Panc1 (cell line): ENCODE measurements at regions not wholly inside any gene's neighbourhood (a gene's known extent, or its start where the extent isn't known, plus 50 kb on each side); places are given as distances from the start of the nearest gene placed in this dataset.

Experiments used
- ATAC-seq: fragments of 200-7000 bp; cut with Tn5 transposase; 2 replicates; pipeline ENCODE4 v1.9.1; 2020; ENCODE audit warnings: mild to moderate bottlenecking, moderate library complexity
- BruUV-seq: library from RNA; stranded (reverse); fragments of 400-500 nt; replicated peaks from 2 replicates; lab custom pipeline; 2021; lab: Mats Ljungman, UMichigan
- CTCF ChIA-PET: fragments of 300-600 bp; sonication (Branson Sonifier 250); formaldehyde crosslinking; loops from one replicate; lab custom pipeline; 2022; ENCODE audit warnings: antibody characterized with exemption; lab: Charles Lee
- POLR2A ChIA-PET: fragments of 300-600 bp; sonication (Branson Sonifier 250); formaldehyde crosslinking; loops from one replicate; lab custom pipeline; 2022; ENCODE audit warnings: antibody characterized with exemption; lab: Charles Lee
- DNase-seq: peaks from one replicate; pipeline ENCODE4 v3.0.0-alpha.2; 2010; ENCODE audit warnings: low read depth, low spot score
- H3K27ac ChIP-seq: 2 replicates; pipeline ENCODE4 v1.5.1; 2011; ENCODE audit warnings: mild to moderate bottlenecking, low read length, inconsistent platforms
- H3K27me3 ChIP-seq: fragments of 200-500 bp; sonication (Bioruptor generic); 2 replicates; pipeline ENCODE4 v1.6.0; 2014; ENCODE audit warnings: low read length, inconsistent platforms; ENCODE audit not compliant: control insufficient read depth, insufficient read depth
- H3K36me3 ChIP-seq: fragments of 200-500 bp; sonication (Bioruptor generic); 2 replicates; pipeline ENCODE4 v1.5.1; 2014; ENCODE audit warnings: inconsistent platforms, mild to moderate bottlenecking, low read length, moderate library complexity; ENCODE audit not compliant: control insufficient read depth, insufficient read depth
- H3K4me1 ChIP-seq: 2 replicates; pipeline ENCODE4 v1.5.1; 2011; ENCODE audit warnings: inconsistent platforms, mild to moderate bottlenecking, low read length, moderate library complexity; ENCODE audit not compliant: control insufficient read depth, insufficient read depth
- H3K4me3 ChIP-seq, 2 experiments: 2 replicates each; pipeline ENCODE4 v1.5.1; 2011 to 2012; ENCODE audit warnings: low read depth in 2 of 2, low read length in 2 of 2, mild to moderate bottlenecking in 2 of 2, inconsistent platforms in 1 of 2, moderate library complexity in 1 of 2
- H3K9me3 ChIP-seq: fragments of 200-500 bp; sonication (Bioruptor generic); 2 replicates; pipeline ENCODE4 v1.5.1; 2014; ENCODE audit warnings: low read depth, mild to moderate bottlenecking, inconsistent platforms, low read length, moderate library complexity; ENCODE audit not compliant: control insufficient read depth, insufficient read depth
- POLR2AphosphoS5 ChIP-seq: IDR thresholded peaks from 2 replicates; pipeline ENCODE4 v1.6.1; 2012; ENCODE audit warnings: mild to moderate bottlenecking, low read depth, low read length, moderate library complexity
- SIN3A ChIP-seq: IDR thresholded peaks from 2 replicates; pipeline ENCODE4 v1.6.1; 2012; ENCODE audit warnings: low read depth, mild to moderate bottlenecking, low read length, moderate library complexity, borderline replicate concordance; ENCODE audit not compliant: insufficient read depth
- TCF7L2 ChIP-seq: IDR thresholded peaks from 2 replicates; pipeline ENCODE4 v1.6.1; 2011; ENCODE audit warnings: mild to moderate bottlenecking, low read depth, low read length, inconsistent platforms
- in situ Hi-C: cut with HindIII; loops from 2 replicates; pipeline ENCODE4 v1.10.0; 2016; ENCODE audit warnings: low sequenced_read_pairs, low pct_unique_long_range_greater_than_20kb
- intact Hi-C: fragments of 100-400 bp; cut with micrococcal nuclease; formaldehyde crosslinking; loops from one replicate; pipeline ENCODE4 v1.10.0; 2022; ENCODE audit not compliant: unreplicated experiment
- TF ChIP-seq, protein P1 (sequence below): fragments of 450-650 bp; IDR thresholded peaks from 2 replicates; pipeline ENCODE4 v1.5.1; 2017; ENCODE audit warnings: mild to moderate bottlenecking
- TF ChIP-seq, protein P2 (sequence below), 2 experiments: IDR thresholded peaks; 2 replicates each; pipeline ENCODE4 v1.6.1; 2011 to 2012; ENCODE audit warnings: low read depth in 2 of 2, control low read depth in 1 of 2, low read length in 1 of 2, mild to moderate bottlenecking in 1 of 2, moderate library complexity in 1 of 2; ENCODE audit not compliant: insufficient read depth in 1 of 2

DNA sequence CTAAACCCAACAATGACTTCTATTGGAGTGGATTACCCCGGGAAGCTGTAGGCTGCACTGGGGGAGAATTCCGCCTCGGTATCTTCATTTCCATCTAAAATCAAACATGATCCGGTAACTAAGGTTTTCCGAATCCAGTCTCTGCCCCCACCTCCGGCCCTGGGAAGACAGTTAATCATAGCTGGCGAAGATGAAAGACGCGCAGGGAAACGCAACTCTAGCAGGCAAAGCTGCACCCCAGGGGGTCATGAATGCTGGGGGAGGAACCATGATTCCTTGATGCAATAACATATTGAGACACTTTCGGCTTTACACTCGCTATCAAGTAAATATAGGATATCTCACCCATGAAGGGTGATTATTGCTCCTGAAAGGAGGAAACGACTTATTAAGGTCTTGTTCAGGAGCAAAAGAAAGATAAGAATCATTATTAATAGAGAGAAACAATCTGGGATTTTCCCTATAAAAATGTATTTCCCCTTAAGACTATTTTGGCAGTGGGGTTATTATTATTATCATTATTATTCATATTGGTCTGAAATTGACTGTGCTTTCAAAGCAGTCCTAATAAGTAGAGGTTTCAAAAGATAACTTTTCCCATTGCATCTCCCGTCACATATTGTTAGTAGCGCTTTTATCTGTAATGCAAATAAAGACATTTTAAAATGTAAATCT is 614.9 kb downstream of the VRK1 start:
- Histone ChIP-seq H3K27ac (no peak overlapping the region), H3K4me1 (no peaks in the 10 kb centered on the region), H3K9me3 (no peaks in the 10 kb centered on the region), H3K4me3 (no peak overlapping the region), H3K36me3 (no peaks in the 10 kb centered on the region), H3K27me3 (no peaks in the 10 kb centered on the region)
- no peak for DNase-seq
- no peak for ATAC-seq
- in situ Hi-C loops (no loop called here), intact Hi-C loops (no loop called here)
- no TSS peak for BruUV-seq
- POLR2A ChIA-PET = no interaction called here
- CTCF ChIA-PET = no interaction called here
- TF ChIP-seq SIN3A = no peak
- TF ChIP-seq POLR2AphosphoS5 = no peak
- TF ChIP-seq, protein P1, sequence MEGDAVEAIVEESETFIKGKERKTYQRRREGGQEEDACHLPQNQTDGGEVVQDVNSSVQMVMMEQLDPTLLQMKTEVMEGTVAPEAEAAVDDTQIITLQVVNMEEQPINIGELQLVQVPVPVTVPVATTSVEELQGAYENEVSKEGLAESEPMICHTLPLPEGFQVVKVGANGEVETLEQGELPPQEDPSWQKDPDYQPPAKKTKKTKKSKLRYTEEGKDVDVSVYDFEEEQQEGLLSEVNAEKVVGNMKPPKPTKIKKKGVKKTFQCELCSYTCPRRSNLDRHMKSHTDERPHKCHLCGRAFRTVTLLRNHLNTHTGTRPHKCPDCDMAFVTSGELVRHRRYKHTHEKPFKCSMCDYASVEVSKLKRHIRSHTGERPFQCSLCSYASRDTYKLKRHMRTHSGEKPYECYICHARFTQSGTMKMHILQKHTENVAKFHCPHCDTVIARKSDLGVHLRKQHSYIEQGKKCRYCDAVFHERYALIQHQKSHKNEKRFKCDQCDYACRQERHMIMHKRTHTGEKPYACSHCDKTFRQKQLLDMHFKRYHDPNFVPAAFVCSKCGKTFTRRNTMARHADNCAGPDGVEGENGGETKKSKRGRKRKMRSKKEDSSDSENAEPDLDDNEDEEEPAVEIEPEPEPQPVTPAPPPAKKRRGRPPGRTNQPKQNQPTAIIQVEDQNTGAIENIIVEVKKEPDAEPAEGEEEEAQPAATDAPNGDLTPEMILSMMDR = no peak
- no peak for TF ChIP-seq TCF7L2
- TF ChIP-seq, protein P2, sequence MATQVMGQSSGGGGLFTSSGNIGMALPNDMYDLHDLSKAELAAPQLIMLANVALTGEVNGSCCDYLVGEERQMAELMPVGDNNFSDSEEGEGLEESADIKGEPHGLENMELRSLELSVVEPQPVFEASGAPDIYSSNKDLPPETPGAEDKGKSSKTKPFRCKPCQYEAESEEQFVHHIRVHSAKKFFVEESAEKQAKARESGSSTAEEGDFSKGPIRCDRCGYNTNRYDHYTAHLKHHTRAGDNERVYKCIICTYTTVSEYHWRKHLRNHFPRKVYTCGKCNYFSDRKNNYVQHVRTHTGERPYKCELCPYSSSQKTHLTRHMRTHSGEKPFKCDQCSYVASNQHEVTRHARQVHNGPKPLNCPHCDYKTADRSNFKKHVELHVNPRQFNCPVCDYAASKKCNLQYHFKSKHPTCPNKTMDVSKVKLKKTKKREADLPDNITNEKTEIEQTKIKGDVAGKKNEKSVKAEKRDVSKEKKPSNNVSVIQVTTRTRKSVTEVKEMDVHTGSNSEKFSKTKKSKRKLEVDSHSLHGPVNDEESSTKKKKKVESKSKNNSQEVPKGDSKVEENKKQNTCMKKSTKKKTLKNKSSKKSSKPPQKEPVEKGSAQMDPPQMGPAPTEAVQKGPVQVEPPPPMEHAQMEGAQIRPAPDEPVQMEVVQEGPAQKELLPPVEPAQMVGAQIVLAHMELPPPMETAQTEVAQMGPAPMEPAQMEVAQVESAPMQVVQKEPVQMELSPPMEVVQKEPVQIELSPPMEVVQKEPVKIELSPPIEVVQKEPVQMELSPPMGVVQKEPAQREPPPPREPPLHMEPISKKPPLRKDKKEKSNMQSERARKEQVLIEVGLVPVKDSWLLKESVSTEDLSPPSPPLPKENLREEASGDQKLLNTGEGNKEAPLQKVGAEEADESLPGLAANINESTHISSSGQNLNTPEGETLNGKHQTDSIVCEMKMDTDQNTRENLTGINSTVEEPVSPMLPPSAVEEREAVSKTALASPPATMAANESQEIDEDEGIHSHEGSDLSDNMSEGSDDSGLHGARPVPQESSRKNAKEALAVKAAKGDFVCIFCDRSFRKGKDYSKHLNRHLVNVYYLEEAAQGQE (IDR thresholded peaks at IDR 0.05; ENCODE audit: insufficient read depth in 1 of 2, low read depth in 2 of 2, low read length in 1 of 2) = no peak

DNA sequence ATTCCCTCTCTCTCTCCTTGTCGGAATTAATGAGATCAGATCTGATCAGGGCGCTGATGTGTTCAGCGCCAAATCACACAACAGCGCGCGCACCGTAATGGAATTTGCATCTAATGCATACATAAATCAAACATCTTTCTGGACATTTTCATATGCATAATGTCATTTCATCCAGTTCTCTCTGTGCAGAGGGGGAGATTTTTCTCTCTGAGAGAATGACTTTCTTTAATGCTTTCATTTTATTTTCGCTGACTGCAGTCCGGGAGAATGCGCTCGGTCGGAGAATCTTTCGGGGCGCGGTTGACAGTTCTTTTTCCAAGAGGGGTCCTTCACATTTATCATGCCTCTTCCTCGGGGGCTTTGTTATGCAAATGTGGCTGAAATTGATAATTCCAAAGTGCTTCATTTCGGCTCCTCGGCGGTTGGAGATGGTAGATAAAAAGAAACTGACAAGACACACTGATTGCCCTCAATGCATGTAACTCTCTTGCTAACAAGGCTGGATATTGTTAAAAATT is 615.9 kb downstream of the VRK1 start:
- no peaks in the 10 kb centered on the region for H3K27me3 ChIP-seq
- ATAC-seq (no peak), DNase-seq (no peak)
- ChIA-PET CTCF (no interaction called here), POLR2A (no interaction called here)
- TF ChIP-seq SIN3A (no peak), POLR2AphosphoS5 (no peak), TCF7L2 (no peak)
- TF ChIP-seq, protein P1 = no peak
- intact Hi-C loops = no loop called here
- in situ Hi-C loops = no loop called here
- no peaks in the 10 kb centered on the region for H3K36me3 ChIP-seq
- BruUV-seq = no TSS peak
- H3K27ac ChIP-seq = no peak overlapping the region
- no peaks in the 10 kb centered on the region for H3K9me3 ChIP-seq
- H3K4me1 ChIP-seq = no peaks in the 10 kb centered on the region
- no peak overlapping the region for H3K4me3 ChIP-seq
